Nucleus accumbens (tissue), 56 donors: ENCODE measurements at regions not wholly inside any gene's neighbourhood (a gene's known extent, or its start where the extent isn't known, plus 50 kb on each side); places are given as distances from the start of the nearest gene placed in this dataset.
A peak's percentile ranks its signal among the peaks of the same experiment; 100 is the strongest.

Experiments used
- DNase-seq, 56 donors: peaks; one replicate each; lab custom pipeline; 2025; lab: John Stamatoyannopoulos, UW

- peak in 12 of 56 donors; percentile 9 to 50 (median 31) for DNase-seq
Measured at GRCh38 chr7:86950360-86950759, 109.1 kb downstream of the ELAPOR2 start.

- DNase-seq, result no peak
Measured at GRCh38 chr7:86949779-86950260, 109.6 kb downstream of the ELAPOR2 start.

GRCh38 chr7:86949052-86949778 is 110.2 kb downstream of the ELAPOR2 start:
- peak in 1 of 56 donors; percentile 15 for DNase-seq

GRCh38 chr7:86947929-86948328 is 111.5 kb downstream of the ELAPOR2 start:
- no peak for DNase-seq

GRCh38 chr7:86943447-86943846 is 116.0 kb downstream of the ELAPOR2 start:
- no peak for DNase-seq

- no peak for DNase-seq
Measured at GRCh38 chr7:86942995-86943394, 116.5 kb downstream of the ELAPOR2 start.

GRCh38 chr7:86942081-86942480 is 117.4 kb downstream of the ELAPOR2 start:
- DNase-seq, result no peak

- DNase-seq, result peak in 13 of 56 donors; percentile 0 to 63 (median 13)
Measured at GRCh38 chr7:86939197-86939814, 120.1 kb downstream of the ELAPOR2 start.

- no peak for DNase-seq
Measured at GRCh38 chr7:86937363-86937878, 122.0 kb downstream of the ELAPOR2 start.

- DNase-seq, result no peak
Measured at GRCh38 chr7:86933295-86933845, 126.1 kb downstream of the ELAPOR2 start.

GRCh38 chr7:86932038-86932512 is 127.4 kb downstream of the ELAPOR2 start:
- peak in 1 of 56 donors; percentile 3 for DNase-seq

GRCh38 chr7:86931439-86931838 is 128.0 kb downstream of the ELAPOR2 start:
- DNase-seq, result no peak

GRCh38 chr7:86930554-86931307 is 128.7 kb downstream of the ELAPOR2 start:
- no peak for DNase-seq

- DNase-seq, result no peak
Measured at GRCh38 chr7:86929293-86930109, 130.0 kb downstream of the ELAPOR2 start.

GRCh38 chr7:86928308-86928707 is 131.1 kb downstream of the ELAPOR2 start:
- DNase-seq, result no peak

- peak in 17 of 56 donors; percentile 1 to 61 (median 20) for DNase-seq
Measured at GRCh38 chr7:86926732-86927131, 132.7 kb downstream of the ELAPOR2 start.

- DNase-seq, result no peak
Measured at GRCh38 chr7:86925221-86925620, 134.2 kb downstream of the ELAPOR2 start.

- no peak for DNase-seq
Measured at GRCh38 chr7:86923527-86923926, 135.9 kb downstream of the ELAPOR2 start.

GRCh38 chr7:86920154-86920553 is 139.3 kb downstream of the ELAPOR2 start:
- no peak for DNase-seq

- DNase-seq, result no peak
Measured at GRCh38 chr7:86918245-86918644, 141.2 kb downstream of the ELAPOR2 start.
